ENCODE measurements at regions not wholly inside any gene's neighbourhood (a gene's known extent, or its start where the extent isn't known, plus 50 kb on each side); places are given as distances from the start of the nearest gene placed in this dataset.
A peak's percentile ranks its signal among the peaks of the same experiment; 100 is the strongest.

DNA sequence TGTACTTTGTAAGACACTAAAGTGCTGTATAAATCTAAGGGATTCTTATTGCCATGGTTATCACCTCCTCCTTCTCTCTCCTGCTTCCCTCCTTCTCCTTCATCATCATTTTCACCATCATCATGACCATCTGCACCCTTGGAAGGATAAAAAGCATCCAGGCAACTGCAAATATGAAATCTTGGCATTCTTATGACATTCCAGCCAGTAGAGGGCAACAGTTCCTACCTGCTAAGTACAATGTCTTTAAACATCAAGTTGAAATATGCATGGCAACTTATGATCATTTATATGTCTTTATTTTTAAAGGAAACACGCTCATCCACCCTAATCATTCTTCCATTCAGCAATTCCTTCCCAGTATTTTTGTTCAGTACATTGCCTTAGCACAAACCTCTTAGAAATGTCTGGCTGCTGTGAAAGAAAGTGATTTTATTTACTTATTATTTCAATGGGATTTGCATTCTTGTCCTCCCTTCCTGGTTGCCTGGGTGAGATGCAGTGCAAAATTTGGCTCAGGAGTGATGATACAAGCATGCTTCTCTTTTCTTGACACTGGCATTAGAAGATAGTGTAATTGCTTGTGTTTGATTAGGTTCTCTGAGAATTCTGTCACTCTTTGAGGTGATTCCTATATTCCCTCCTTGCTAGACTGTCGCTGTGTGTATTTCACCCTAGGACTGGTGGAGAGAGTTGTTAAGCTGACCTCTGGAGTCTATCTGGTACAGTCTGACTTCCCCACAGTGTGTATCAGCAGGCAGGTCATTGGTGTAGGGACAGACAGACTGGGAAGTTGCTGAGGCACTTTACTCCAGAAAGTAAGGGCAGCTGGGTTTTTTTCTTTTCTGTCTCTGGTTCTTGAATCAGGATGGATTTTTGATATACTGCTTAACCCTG is 188.5 kb upstream of the BMPER start:
- H3K9me3 Mint-ChIP-seq: peaks cover 0 to 2% of the 10 kb centered on the region in 2 donors
- no peaks in the 10 kb centered on the region for H3K27me3 ChIP-seq (ENCODE audit: control insufficient read depth, insufficient read depth, low read length)
- H3K27ac Mint-ChIP-seq: no peak overlapping the region
- no peaks in the 10 kb centered on the region for H3K36me3 ChIP-seq (ENCODE audit: control insufficient read depth, insufficient read depth, low read length)
- no peak overlapping the region for H3K4me3 Mint-ChIP-seq
- H3K9me3 ChIP-seq (ENCODE audit: control insufficient read depth, insufficient read depth, low read length): no peaks in the 10 kb centered on the region
- H3K27me3 Mint-ChIP-seq (ENCODE audit: low read depth in 2 of 2): no peaks in the 10 kb centered on the region
- H3K27ac ChIP-seq (ENCODE audit: low read length): no peak overlapping the region
- H3K36me3 Mint-ChIP-seq: no peaks in the 10 kb centered on the region
- peak in 2 of 3 donors; percentile 52 to 55 for ATAC-seq
- H3K4me1 ChIP-seq (ENCODE audit: control insufficient read depth, insufficient read depth, low read length): no peaks in the 10 kb centered on the region
- intact Hi-C loops (cut with micrococcal nuclease): no loop called here
- peak in 1 of 2 donors; percentile 6 for DNase-seq
- WGBS (ENCODE audit: insufficient coverage): 100% methylated on average over 1 of the region's 2 CpGs
- H3K4me3 ChIP-seq (ENCODE audit: low read length): no peak overlapping the region
- H3K4me1 Mint-ChIP-seq: peaks cover 21 to 30% of the 10 kb centered on the region in 2 donors
- TF ChIP-seq, protein P1, sequence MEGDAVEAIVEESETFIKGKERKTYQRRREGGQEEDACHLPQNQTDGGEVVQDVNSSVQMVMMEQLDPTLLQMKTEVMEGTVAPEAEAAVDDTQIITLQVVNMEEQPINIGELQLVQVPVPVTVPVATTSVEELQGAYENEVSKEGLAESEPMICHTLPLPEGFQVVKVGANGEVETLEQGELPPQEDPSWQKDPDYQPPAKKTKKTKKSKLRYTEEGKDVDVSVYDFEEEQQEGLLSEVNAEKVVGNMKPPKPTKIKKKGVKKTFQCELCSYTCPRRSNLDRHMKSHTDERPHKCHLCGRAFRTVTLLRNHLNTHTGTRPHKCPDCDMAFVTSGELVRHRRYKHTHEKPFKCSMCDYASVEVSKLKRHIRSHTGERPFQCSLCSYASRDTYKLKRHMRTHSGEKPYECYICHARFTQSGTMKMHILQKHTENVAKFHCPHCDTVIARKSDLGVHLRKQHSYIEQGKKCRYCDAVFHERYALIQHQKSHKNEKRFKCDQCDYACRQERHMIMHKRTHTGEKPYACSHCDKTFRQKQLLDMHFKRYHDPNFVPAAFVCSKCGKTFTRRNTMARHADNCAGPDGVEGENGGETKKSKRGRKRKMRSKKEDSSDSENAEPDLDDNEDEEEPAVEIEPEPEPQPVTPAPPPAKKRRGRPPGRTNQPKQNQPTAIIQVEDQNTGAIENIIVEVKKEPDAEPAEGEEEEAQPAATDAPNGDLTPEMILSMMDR (IDR thresholded peaks at IDR 0.05): peak; percentile 51

DNA sequence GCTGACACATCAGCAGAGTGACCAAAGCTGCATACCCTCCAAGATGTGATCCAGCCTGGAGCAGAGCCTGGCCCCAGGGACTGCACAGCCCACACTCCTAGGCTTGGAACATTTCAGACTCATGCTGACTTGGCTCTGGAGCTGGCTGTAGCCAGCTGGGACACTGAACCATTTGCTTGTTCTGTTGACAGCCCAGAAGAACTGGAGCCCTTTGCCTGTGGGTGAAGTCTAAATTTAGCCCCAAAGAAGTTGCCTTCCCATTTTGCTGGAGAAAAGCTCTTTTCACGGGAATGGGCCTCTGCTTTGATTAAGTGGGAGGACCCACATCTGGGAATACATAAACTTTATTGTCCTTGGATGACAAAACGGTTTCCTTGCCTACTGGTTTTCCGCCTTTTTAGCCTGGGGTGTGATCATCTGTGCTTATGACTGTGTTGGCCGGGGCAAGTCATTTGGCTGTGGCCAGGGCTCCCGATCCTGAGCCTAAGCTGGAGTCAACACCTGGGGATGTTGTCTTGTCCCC is 186.2 kb upstream of the BMPER start:
- whole genome bisulfite sequencing (ENCODE audit: insufficient coverage): 92% methylated on average over 5 of the region's 5 CpGs

DNA sequence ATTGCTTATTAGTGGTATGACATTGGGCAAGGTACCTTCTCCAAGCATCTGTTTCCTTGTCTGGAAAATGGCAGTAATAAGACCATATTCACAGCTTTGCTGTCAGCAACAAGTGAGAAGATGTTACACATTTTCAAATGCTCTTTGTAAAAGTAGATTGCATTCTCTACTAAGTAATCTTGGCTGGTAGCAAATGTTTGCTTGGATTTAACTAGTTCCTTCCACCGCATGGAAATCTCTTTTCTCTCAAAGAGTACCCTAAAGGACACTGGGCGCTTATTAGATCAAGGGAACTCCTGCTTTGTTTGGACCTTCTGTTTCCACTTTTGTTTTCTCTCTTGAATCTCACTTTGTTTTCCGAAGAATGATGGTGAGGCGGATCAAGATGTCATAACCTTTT is 185.2 kb upstream of the BMPER start:
- no peak overlapping the region for H3K27ac Mint-ChIP-seq
- H3K36me3 Mint-ChIP-seq: no peaks in the 10 kb centered on the region
- no peak for ATAC-seq
- no peak overlapping the region for H3K4me3 Mint-ChIP-seq
- WGBS (ENCODE audit: insufficient coverage): 98% methylated on average over 4 of the region's 4 CpGs
- no peak overlapping the region for H3K4me3 ChIP-seq (ENCODE audit: low read length)
- no peak for DNase-seq
- no peaks in the 10 kb centered on the region for H3K36me3 ChIP-seq (ENCODE audit: control insufficient read depth, insufficient read depth, low read length)
- peaks cover 13 to 24% of the 10 kb centered on the region in 2 donors for H3K4me1 Mint-ChIP-seq
- no peaks in the 10 kb centered on the region for H3K27me3 ChIP-seq (ENCODE audit: control insufficient read depth, insufficient read depth, low read length)
- intact Hi-C loops (cut with micrococcal nuclease): no loop called here
- H3K9me3 ChIP-seq (ENCODE audit: control insufficient read depth, insufficient read depth, low read length): no peaks in the 10 kb centered on the region
- H3K4me1 ChIP-seq (ENCODE audit: control insufficient read depth, insufficient read depth, low read length): no peaks in the 10 kb centered on the region
- no peaks in the 10 kb centered on the region for H3K27me3 Mint-ChIP-seq (ENCODE audit: low read depth in 2 of 2)
- no peak overlapping the region for H3K27ac ChIP-seq (ENCODE audit: low read length)
- TF ChIP-seq, protein P1 (IDR thresholded peaks at IDR 0.05): no peak
- no peaks in the 10 kb centered on the region for H3K9me3 Mint-ChIP-seq

More for the DNA sequence above, 186.2 kb upstream of the BMPER start:
- intact Hi-C loops (cut with micrococcal nuclease): no loop called here
- DNase-seq: no peak
- ATAC-seq: peak in 1 of 3 donors; percentile 43
- H3K27ac ChIP-seq (ENCODE audit: low read length): no peak overlapping the region
- Mint-ChIP-seq H3K9me3 (peaks cover 0 to 2% of the 10 kb centered on the region in 2 donors), H3K27ac (no peak overlapping the region), H3K4me3 (no peak overlapping the region), H3K4me1 (peaks cover 17 to 25% of the 10 kb centered on the region in 2 donors), H3K36me3 (no peaks in the 10 kb centered on the region), H3K27me3 (ENCODE audit: low read depth in 2 of 2) (no peaks in the 10 kb centered on the region)
- TF ChIP-seq, protein P1 (IDR thresholded peaks at IDR 0.05): no peak
- H3K9me3 ChIP-seq (ENCODE audit: control insufficient read depth, insufficient read depth, low read length): no peaks in the 10 kb centered on the region
- no peak overlapping the region for H3K4me3 ChIP-seq (ENCODE audit: low read length)
- no peaks in the 10 kb centered on the region for H3K27me3 ChIP-seq (ENCODE audit: control insufficient read depth, insufficient read depth, low read length)
- no peaks in the 10 kb centered on the region for H3K4me1 ChIP-seq (ENCODE audit: control insufficient read depth, insufficient read depth, low read length)
- no peaks in the 10 kb centered on the region for H3K36me3 ChIP-seq (ENCODE audit: control insufficient read depth, insufficient read depth, low read length)

Data from natural killer cell (primary cell).